HL-60 (cell line): ENCODE measurements at regions not wholly inside any gene's neighbourhood (a gene's known extent, or its start where the extent isn't known, plus 50 kb on each side); places are given as distances from the start of the nearest gene placed in this dataset.

ENCODE experiments used
- GABPA ChIP-seq: IDR thresholded peaks from 2 replicates; pipeline ENCODE4 v1.6.1; 2012; ENCODE audit warnings: low read depth
- POLR2AphosphoS5 ChIP-seq: IDR thresholded peaks from 2 replicates; pipeline ENCODE4 v1.6.1; 2012; ENCODE audit warnings: low read depth
- SPI1 ChIP-seq: IDR thresholded peaks from 2 replicates; pipeline ENCODE4 v1.6.1; 2012; ENCODE audit warnings: low read depth, mild to moderate bottlenecking, borderline replicate concordance
- TF ChIP-seq, protein P1 (sequence below): IDR thresholded peaks from one replicate; pipeline ENCODE4 v1.5.1; 2011; ENCODE audit warnings: low read length, control low read depth, inconsistent platforms; ENCODE audit not compliant: insufficient read depth

DNA sequence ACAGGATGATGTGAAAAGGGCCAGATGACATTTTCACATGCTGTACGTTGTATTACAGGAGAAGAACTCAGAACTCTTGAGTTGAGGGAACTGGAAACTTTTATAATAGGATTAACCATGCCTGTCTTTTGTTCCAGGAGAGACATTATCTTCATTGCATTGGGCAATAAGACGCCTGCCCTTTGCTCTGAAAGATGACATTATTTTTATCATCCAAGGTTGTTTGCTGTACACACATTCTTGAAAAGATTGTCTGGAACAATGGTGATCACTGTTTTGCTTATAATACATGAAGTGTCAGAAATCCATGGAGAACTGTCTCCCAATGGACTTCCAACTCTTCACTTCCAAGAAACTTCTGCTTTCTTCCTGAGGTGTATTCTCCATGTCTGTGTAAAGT lies 334.6 kb upstream of the B3GAT1 start:
- TF ChIP-seq, protein P1, sequence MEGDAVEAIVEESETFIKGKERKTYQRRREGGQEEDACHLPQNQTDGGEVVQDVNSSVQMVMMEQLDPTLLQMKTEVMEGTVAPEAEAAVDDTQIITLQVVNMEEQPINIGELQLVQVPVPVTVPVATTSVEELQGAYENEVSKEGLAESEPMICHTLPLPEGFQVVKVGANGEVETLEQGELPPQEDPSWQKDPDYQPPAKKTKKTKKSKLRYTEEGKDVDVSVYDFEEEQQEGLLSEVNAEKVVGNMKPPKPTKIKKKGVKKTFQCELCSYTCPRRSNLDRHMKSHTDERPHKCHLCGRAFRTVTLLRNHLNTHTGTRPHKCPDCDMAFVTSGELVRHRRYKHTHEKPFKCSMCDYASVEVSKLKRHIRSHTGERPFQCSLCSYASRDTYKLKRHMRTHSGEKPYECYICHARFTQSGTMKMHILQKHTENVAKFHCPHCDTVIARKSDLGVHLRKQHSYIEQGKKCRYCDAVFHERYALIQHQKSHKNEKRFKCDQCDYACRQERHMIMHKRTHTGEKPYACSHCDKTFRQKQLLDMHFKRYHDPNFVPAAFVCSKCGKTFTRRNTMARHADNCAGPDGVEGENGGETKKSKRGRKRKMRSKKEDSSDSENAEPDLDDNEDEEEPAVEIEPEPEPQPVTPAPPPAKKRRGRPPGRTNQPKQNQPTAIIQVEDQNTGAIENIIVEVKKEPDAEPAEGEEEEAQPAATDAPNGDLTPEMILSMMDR: no peak
- TF ChIP-seq POLR2AphosphoS5 (no peak), GABPA (no peak), SPI1 (no peak)
